HCEC 1CT (cell line): ENCODE measurements at regions not wholly inside any gene's neighbourhood (a gene's known extent, or its start where the extent isn't known, plus 50 kb on each side); places are given as distances from the start of the nearest gene placed in this dataset.
"Not testable (repeated sequence)": the region's sequence is repeated elsewhere in the genome, so short reads cannot be mapped to it uniquely, and the experiment has no call there.

Experiments used
- DNase-seq: peaks from one replicate; pipeline ENCODE4 v3.0.0-alpha.2; 2017

DNA sequence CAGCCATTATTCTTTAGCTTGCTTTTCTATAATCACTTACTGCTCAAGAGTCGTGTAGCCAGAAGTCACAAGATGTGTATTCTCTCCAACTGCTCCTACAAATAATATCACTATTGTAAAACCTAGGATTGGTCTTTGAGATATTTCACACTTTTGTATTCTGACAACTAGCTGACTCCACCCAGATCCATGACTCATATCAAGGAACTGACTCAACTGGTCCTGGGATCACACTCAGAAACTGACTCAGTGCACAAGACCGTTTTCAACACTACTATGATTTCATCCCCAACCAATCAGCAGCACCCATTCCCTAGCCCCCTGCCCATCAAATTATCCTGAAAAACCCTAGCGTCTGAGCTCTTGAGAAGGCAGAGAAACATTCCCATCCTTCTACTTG, 56.5 kb upstream of the ORC5 start:
- peak; percentile 16 for DNase-seq

DNA sequence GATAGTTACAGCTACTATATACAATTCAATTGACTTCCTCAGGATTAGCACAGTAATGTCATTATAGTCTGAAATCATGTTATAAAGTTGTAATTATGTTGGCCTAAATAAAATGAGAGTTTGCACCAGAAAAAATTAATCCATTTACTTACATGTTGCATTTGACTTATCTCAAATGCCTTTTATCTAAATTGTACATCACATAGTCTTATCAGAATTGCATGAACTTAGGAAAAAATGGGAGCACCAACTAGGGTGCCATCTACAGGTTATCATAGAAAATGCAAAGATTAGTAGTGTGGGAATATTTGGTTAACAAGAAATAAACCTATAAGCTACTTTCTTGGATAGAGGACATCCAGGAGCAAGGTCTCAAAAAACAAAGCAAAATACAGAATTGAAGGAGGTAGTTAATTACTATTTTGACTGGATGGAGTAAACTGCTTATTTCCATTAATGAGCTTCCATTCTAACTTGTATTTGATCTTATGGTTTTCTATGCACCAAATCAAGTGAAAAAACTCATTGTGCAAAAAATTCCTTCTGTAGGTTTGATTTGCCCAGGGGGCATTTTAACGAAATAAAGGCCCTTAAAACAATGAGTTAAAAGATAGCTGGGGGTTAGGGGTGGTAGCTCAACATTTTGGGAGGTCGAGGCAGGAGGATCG, 60.0 kb upstream of the ORC5 start:
- DNase-seq: peak; percentile 28

DNA sequence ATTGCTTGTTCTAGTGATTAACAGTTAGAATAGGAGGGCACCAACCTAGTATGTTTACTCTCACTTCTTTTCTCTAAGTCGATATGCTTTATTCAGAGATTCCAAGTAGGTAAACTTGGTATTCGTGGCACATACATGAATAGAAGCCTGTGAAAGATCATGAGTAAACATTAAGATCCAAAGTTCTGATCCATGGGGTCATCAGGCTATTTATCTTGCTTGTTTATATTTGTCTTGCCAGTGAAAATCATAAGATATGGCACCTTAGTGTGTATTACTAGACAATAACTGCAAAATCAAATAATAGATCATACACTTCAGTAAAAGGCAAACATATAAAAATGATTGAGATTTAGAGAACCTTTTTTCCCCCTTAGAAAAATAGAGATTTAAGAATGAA, 56.5 kb upstream of the LHFPL3 start:
- DNase-seq: no peak

DNA sequence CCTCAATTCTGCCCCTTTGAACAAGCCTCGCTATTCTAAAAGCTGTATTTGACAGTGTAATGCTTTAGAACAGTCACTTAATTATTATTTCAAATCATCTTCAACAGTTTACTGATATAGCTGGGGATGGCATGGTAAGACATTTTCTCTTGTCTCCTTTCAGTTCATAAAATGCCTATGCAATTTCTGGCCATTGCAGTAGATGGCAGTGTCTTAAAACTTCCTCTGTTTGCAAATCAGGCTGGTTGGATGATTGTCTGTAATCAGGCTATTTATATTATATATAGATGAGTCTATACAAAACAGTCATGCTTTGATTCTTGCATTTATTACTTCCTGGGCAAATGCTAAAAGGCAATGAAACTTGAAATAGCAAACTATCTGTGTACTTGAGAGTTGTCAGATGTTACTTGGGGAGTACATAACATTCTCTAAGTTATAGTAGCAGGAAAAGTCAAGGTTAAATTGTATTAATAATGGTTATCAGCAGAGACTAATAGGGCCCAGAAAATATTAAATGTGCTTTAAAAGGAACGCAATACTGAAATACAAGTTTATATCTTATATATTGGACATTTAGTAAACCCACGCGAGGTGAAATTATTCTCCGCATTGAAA, 55.5 kb upstream of the LHFPL3 start:
- DNase-seq: peak; percentile 34

DNA sequence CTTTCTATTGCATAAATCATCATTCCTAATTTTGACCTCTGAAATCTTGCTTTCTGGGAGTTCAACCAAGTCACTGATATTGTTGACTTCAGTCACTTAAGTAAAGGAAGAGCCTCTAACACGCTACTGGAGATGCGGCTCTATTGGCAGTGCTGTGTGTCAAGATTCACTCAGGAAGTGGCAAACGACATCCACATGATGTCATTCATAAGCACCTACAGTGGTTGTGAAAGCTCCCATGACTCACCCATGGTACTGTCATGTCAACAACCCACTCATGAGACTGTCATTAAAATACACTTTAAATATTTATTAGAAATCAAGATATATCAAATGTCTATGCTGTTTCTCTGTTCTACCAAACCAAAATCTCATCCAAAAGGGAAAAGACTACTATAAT, 52.5 kb upstream of the LHFPL3 start:
- no peak for DNase-seq

DNA sequence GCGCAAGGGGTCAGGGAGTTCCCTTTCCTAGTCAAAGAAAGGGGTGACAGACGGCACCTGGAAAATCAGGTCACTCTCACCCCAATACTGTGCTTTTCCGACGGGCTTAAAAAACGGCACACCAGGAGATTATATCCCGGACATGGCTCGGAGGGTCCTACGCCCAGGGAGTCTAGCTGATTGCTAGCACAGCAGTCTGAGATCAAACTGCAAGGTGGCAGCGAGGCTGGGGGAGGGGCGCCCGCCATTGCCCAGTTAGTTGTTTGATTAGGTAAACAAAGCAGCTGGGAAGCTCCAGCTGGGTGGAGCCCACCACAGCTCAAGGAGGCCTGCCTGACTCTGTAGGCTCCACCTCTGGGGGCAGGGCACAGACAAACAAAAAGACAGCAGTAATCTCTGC, 51.7 kb upstream of the LHFPL3 start:
- DNase-seq: not testable (repeated sequence)
